ENCODE measurements at regions not wholly inside any gene's neighbourhood (a gene's known extent, or its start where the extent isn't known, plus 50 kb on each side); places are given as distances from the start of the nearest gene placed in this dataset.

- no peak for TF ChIP-seq EZH2 (IDR thresholded peaks at IDR 0.05; ENCODE audit: insufficient read depth, poor library complexity, severe bottlenecking)
- no peak for TF ChIP-seq EZH2phosphoT487 (IDR thresholded peaks at IDR 0.05; ENCODE audit: insufficient read depth, low read depth)
These were observed 144.5 kb upstream of the ZWINT start for GRCh38 chr10:56505555-56505954.
